PC-9 (cell line): ENCODE measurements at regions not wholly inside any gene's neighbourhood (a gene's known extent, or its start where the extent isn't known, plus 50 kb on each side); places are given as distances from the start of the nearest gene placed in this dataset.

Experiments
- CTCF ChIP-seq: fragments of 200-600 bp; sonication (generic); conservative IDR thresholded peaks from 2 replicates; pipeline ENCODE4 v1.6.1; 2017; ENCODE audit warnings: mixed run types, antibody characterized with exemption, mild to moderate bottlenecking, moderate library complexity
- EZH2 ChIP-seq: fragments of 200-600 bp; sonication (generic); IDR thresholded peaks from 2 replicates; pipeline ENCODE4 v1.8.0; 2017; ENCODE audit warnings: antibody characterized with exemption, low read depth

- TF ChIP-seq CTCF (no peak), EZH2 (no peak)
These were observed 244.9 kb downstream of the SEMA3D start for GRCh38 chr7:84941936-84942335.
